GM12878 (cell line): ENCODE measurements at regions not wholly inside any gene's neighbourhood (a gene's known extent, or its start where the extent isn't known, plus 50 kb on each side); places are given as distances from the start of the nearest gene placed in this dataset.

Experiments used
- ATAC-seq: fragments of 200-7000 bp; cut with Tn5 transposase; 3 replicates; pipeline ENCODE4 v1.9.1; 2020; ENCODE audit warnings: mild to moderate bottlenecking, moderate library complexity
- BruUV-seq: library from RNA; stranded (reverse); fragments of 400-500 nt; replicated peaks from 2 replicates; lab custom pipeline; 2021; lab: Mats Ljungman, UMichigan
- CTCF ChIA-PET: fragments of 300-600 bp; sonication (Branson Sonifier 250); formaldehyde crosslinking; extraction: SDS; loops from one replicate; lab custom pipeline; 2021; ENCODE audit warnings: inconsistent platforms; lab: Yijun Ruan, JAX
- POLR2A ChIA-PET: fragments of 350-600 bp; formaldehyde crosslinking; extraction: SDS; loops from one replicate; lab custom pipeline; 2021; ENCODE audit warnings: inconsistent platforms; lab: Charles Lee
- RAD21 ChIA-PET: fragments of 300-600 bp; sonication (Branson Sonifier 250); formaldehyde crosslinking; loops from one replicate; lab custom pipeline; 2023; ENCODE audit warnings: antibody characterized with exemption; ENCODE audit not compliant: unreplicated experiment; lab: Charles Lee
- SMC1A ChIA-PET: fragments of 300-600 bp; sonication (Branson Sonifier 250); formaldehyde crosslinking; loops from one replicate; lab custom pipeline; 2023; ENCODE audit not compliant: unreplicated experiment, uncharacterized antibody; lab: Charles Lee
- DNase-seq: peaks from one replicate; pipeline ENCODE4 v3.0.0-alpha.2; 2011; ENCODE audit warnings: low read depth, low spot score
- FAIRE-seq: peaks from 3 replicates; lab custom pipeline; 2011; peaks lifted over from hg19 to GRCh38; lab: Jason Lieb, UNC
- H2AFZ ChIP-seq: 2 replicates; pipeline ENCODE4 v1.6.0; 2011; ENCODE audit warnings: low read depth, low read length, control low read depth; ENCODE audit not compliant: control insufficient read depth
- H3K27ac ChIP-seq: 2 replicates; pipeline ENCODE4 v1.5.1; 2011; ENCODE audit warnings: control low read depth; ENCODE audit not compliant: control insufficient read depth, insufficient read depth
- H3K27me3 ChIP-seq, 2 experiments: replicated peaks in 1 of 2; 2 replicates each; pipeline versions ENCODE4 v1.6.0 to v1.6.1; 2011; ENCODE audit warnings: low read length in 1 of 2; ENCODE audit not compliant: control insufficient read depth in 2 of 2, insufficient read depth in 2 of 2
- H3K36me3 ChIP-seq, 2 experiments: 2 replicates each; pipeline ENCODE4 v1.5.1; 2011; ENCODE audit warnings: low read length in 1 of 2; ENCODE audit not compliant: control insufficient read depth in 2 of 2, insufficient read depth in 2 of 2
- H3K4me1 ChIP-seq: 2 replicates; pipeline ENCODE4 v1.6.1; 2011; ENCODE audit warnings: mild to moderate bottlenecking, low read length, moderate library complexity, mixed read lengths; ENCODE audit not compliant: control insufficient read depth, insufficient read depth
- H3K4me2 ChIP-seq: 2 replicates; pipeline ENCODE4 v1.6.0; 2011; ENCODE audit warnings: control low read depth; ENCODE audit not compliant: control insufficient read depth, insufficient read depth
- H3K4me3 ChIP-seq: fragments of 200-600 bp; sonication (generic); 2 replicates; pipeline ENCODE4 v1.5.1; 2016
- H3K79me2 ChIP-seq: 2 replicates; pipeline ENCODE4 v1.6.0; 2011; ENCODE audit warnings: low read length; ENCODE audit not compliant: control insufficient read depth, insufficient read depth
- H3K9ac ChIP-seq: 2 replicates; pipeline ENCODE4 v1.8.0; 2011; ENCODE audit warnings: low read length, control low read depth, mixed read lengths; ENCODE audit not compliant: control insufficient read depth, insufficient read depth
- H3K9me3 ChIP-seq: replicated peaks from 3 replicates; pipeline ENCODE4 v1.5.1; 2011; ENCODE audit warnings: mild to moderate bottlenecking, low read length; ENCODE audit not compliant: control insufficient read depth, insufficient read depth
- H4K20me1 ChIP-seq: 2 replicates; pipeline ENCODE4 v1.6.0; 2011; ENCODE audit not compliant: control insufficient read depth, insufficient read depth
- BHLHE40 ChIP-seq, 2 experiments: fragments of 450-650 bp in 1 of 2; IDR thresholded peaks; 2 replicates each; pipeline ENCODE4 v1.6.1; 2011 to 2017; ENCODE audit warnings: low read depth in 2 of 2, borderline replicate concordance in 1 of 2, improper control_type of control experiment in 1 of 2, low read length in 1 of 2, mild to moderate bottlenecking in 1 of 2
- BMI1 ChIP-seq: fragments of 450-650 bp; IDR thresholded peaks from 2 replicates; pipeline ENCODE4 v1.6.1; 2016; ENCODE audit warnings: mild to moderate bottlenecking, moderate library complexity, borderline replicate concordance
- CBFB ChIP-seq: IDR thresholded peaks from 2 replicates; pipeline ENCODE4 v1.6.1; 2016; ENCODE audit warnings: antibody characterized with exemption, low read depth
- CBX3 ChIP-seq: fragments of 200-600 bp; sonication (generic); IDR thresholded peaks from 2 replicates; pipeline ENCODE4 v1.6.1; 2016; ENCODE audit warnings: low read depth, borderline replicate concordance
- CEBPB ChIP-seq, 2 experiments: fragments of 150-350 bp in 1 of 2; IDR thresholded peaks; 2 replicates each; pipeline ENCODE4 v1.6.1; 2012 to 2014; ENCODE audit warnings: low read depth in 2 of 2, low read length in 2 of 2, borderline replicate concordance in 1 of 2, inconsistent platforms in 1 of 2
- NFYA ChIP-seq: IDR thresholded peaks from 2 replicates; pipeline ENCODE4 v1.6.1; 2011; ENCODE audit warnings: low read depth, mild to moderate bottlenecking, low read length, improper control_type of control experiment, borderline replicate concordance
- RCOR1 ChIP-seq: conservative IDR thresholded peaks from 2 replicates; pipeline ENCODE4 v1.6.1; 2012; ENCODE audit warnings: low read depth, low read length, improper control_type of control experiment
- SMARCA5 ChIP-seq: fragments of 450-650 bp; IDR thresholded peaks from 2 replicates; pipeline ENCODE4 v1.6.1; 2017; ENCODE audit warnings: mild to moderate bottlenecking
- WGBS: methylation state at CpG from one replicate; pipeline ENCODE4 v1.1.6; 2016; ENCODE audit warnings: low lambda C conversion rate; ENCODE audit not compliant: insufficient replicate concordance, insufficient coverage; ENCODE audit errors: missing lambda C conversion rate; 5-methylcytosine and 5-hydroxymethylcytosine counted together
- in situ Hi-C: fragments of 300-500 bp; cut with MboI; formaldehyde crosslinking; loops from 9 replicates; pipeline ENCODE4 v1.14.3; 2018; ENCODE audit warnings: mixed read lengths
- intact Hi-C: fragments of 100-400 bp; cut with micrococcal nuclease; formaldehyde crosslinking; loops from one replicate; pipeline ENCODE4 v1.14.2; 2022; ENCODE audit not compliant: unreplicated experiment
- TF ChIP-seq, protein P1 (sequence below): IDR thresholded peaks from 2 replicates; pipeline ENCODE4 v1.6.1; 2012; ENCODE audit warnings: low read length, inconsistent platforms
- TF ChIP-seq, protein P2 (sequence below): fragments of 450-650 bp; IDR thresholded peaks from 2 replicates; pipeline ENCODE4 v1.6.1; 2017; ENCODE audit warnings: mild to moderate bottlenecking

DNA sequence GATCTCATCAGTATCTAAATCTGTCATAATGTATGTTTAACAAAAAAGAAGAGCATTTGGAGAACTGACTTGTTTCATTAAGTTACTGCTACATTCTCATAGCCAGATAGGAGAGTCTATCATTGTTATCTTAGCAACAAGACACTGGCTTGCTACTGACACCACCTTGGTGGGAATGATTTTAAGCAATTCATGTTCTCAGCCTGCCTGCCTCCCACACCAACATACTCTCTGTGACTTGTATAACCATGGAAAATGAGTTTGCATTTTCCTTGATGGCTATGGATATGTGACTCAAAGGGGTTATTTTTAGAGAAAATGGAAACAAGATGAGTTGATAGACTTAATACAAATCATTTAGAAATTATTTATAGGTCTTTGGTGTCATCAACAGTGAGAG is 1308.9 kb downstream of the OLFM4 start (continued):
- no peak for TF ChIP-seq BHLHE40 (IDR thresholded peaks at IDR 0.05; ENCODE audit: borderline replicate concordance in 1 of 2, low read depth in 2 of 2, low read length in 1 of 2)
- TF ChIP-seq CBX3: no peak
- TF ChIP-seq NFYA: no peak
- no peak for TF ChIP-seq CBFB
- TF ChIP-seq SMARCA5: no peak

DNA sequence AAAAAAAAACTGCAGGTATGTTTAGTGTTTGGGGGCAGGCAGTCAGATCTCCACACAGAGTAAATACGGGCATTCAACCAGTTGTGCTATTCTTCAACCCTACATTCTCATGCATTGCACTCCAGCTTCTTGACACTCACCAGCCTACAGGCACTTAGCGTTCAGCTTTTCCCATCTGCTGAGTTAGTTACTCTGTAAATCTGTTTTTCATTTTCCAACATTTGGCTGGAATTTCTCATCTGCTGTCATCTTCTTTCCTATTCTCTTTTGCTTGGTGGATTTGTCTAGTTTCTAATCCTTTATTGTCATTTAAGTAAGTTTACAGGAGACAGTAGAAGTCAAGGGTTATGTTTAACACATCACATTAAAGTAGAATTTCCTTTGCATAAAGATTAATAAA is 1318.9 kb downstream of the OLFM4 start:
- ChIA-PET POLR2A (no interaction called here), CTCF (no interaction called here), RAD21 (no interaction called here), SMC1A (no interaction called here)
- intact Hi-C loops (no loop called here), in situ Hi-C loops (no loop called here)
- Histone ChIP-seq H3K4me3 (no peak overlapping the region), H3K4me2 (no peak overlapping the region), H3K4me1 (no peaks in the 10 kb centered on the region), H4K20me1 (no peaks in the 10 kb centered on the region), H2AFZ (no peak overlapping the region), H3K27ac (no peak overlapping the region), H3K9me3 (no peaks in the 10 kb centered on the region), H3K27me3 (no peaks in the 10 kb centered on the region), H3K79me2 (no peaks in the 10 kb centered on the region), H3K36me3 (no peaks in the 10 kb centered on the region), H3K9ac (no peak overlapping the region)
- TF ChIP-seq, protein P1, sequence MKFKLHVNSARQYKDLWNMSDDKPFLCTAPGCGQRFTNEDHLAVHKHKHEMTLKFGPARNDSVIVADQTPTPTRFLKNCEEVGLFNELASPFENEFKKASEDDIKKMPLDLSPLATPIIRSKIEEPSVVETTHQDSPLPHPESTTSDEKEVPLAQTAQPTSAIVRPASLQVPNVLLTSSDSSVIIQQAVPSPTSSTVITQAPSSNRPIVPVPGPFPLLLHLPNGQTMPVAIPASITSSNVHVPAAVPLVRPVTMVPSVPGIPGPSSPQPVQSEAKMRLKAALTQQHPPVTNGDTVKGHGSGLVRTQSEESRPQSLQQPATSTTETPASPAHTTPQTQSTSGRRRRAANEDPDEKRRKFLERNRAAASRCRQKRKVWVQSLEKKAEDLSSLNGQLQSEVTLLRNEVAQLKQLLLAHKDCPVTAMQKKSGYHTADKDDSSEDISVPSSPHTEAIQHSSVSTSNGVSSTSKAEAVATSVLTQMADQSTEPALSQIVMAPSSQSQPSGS: no peak
- TF ChIP-seq BMI1 (no peak), CEBPB (IDR thresholded peaks at IDR 0.05; ENCODE audit: borderline replicate concordance in 1 of 2, low read depth in 2 of 2, low read length in 2 of 2) (no peak), RCOR1 (no peak)
- TF ChIP-seq, protein P2, sequence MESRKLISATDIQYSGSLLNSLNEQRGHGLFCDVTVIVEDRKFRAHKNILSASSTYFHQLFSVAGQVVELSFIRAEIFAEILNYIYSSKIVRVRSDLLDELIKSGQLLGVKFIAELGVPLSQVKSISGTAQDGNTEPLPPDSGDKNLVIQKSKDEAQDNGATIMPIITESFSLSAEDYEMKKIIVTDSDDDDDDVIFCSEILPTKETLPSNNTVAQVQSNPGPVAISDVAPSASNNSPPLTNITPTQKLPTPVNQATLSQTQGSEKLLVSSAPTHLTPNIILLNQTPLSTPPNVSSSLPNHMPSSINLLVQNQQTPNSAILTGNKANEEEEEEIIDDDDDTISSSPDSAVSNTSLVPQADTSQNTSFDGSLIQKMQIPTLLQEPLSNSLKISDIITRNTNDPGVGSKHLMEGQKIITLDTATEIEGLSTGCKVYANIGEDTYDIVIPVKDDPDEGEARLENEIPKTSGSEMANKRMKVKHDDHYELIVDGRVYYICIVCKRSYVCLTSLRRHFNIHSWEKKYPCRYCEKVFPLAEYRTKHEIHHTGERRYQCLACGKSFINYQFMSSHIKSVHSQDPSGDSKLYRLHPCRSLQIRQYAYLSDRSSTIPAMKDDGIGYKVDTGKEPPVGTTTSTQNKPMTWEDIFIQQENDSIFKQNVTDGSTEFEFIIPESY: no peak
- 41% methylated on average over 2 of the region's 2 CpGs for WGBS
- DNase-seq (no peak), ATAC-seq (no peak), FAIRE-seq (no peak)
- no TSS peak for BruUV-seq
